GM12873 (cell line): ENCODE measurements at regions not wholly inside any gene's neighbourhood (a gene's known extent, or its start where the extent isn't known, plus 50 kb on each side); places are given as distances from the start of the nearest gene placed in this dataset.

ENCODE experiments used
- TF ChIP-seq, protein P1 (sequence below): IDR thresholded peaks from 2 replicates; pipeline ENCODE4 v1.5.1; 2012; ENCODE audit warnings: low read depth, mild to moderate bottlenecking, moderate library complexity, low read length, control low read depth; ENCODE audit not compliant: insufficient read depth; ENCODE audit errors: missing control alignments

DNA sequence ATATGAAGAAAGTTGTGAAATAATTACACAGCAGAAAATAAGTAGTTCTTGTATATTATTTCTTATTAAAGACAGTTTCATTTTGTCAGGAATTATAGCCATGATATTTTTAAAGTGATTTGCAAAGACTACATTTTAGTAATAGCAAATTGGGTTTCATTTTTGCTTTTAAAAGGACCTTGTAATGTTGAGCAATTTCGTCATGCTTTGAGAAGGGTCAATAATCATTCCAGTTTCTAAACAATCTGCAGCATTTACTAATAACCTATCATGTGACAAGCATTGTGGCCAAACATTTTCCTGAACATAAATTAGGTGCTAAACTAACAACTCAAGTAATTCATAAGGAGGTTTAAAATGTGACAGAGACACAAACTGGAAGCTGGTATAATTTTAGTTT, 214.4 kb upstream of the CBLB start:
- TF ChIP-seq, protein P1, sequence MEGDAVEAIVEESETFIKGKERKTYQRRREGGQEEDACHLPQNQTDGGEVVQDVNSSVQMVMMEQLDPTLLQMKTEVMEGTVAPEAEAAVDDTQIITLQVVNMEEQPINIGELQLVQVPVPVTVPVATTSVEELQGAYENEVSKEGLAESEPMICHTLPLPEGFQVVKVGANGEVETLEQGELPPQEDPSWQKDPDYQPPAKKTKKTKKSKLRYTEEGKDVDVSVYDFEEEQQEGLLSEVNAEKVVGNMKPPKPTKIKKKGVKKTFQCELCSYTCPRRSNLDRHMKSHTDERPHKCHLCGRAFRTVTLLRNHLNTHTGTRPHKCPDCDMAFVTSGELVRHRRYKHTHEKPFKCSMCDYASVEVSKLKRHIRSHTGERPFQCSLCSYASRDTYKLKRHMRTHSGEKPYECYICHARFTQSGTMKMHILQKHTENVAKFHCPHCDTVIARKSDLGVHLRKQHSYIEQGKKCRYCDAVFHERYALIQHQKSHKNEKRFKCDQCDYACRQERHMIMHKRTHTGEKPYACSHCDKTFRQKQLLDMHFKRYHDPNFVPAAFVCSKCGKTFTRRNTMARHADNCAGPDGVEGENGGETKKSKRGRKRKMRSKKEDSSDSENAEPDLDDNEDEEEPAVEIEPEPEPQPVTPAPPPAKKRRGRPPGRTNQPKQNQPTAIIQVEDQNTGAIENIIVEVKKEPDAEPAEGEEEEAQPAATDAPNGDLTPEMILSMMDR, result no peak

DNA sequence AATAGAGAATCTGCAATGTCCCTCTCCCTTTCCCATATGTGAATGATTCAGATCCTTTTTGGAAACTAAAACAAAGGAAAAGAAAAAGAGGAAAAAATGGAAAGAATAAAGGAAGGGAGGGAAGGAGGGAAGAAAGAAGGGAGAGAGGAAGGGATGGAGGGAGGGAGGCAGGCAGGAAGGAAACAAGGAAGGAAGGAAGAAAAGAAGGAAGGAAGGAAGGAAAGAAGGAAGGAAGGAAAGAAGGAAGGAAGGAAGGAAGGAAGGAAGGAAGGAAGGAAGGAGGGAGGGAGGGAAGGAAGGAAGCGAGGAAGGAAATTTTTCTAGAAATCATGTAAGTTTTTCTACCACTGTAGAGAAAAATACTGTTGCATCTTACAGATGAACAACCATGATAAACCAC, 215.0 kb upstream of the CBLB start:
- TF ChIP-seq, protein P1, result no peak

DNA sequence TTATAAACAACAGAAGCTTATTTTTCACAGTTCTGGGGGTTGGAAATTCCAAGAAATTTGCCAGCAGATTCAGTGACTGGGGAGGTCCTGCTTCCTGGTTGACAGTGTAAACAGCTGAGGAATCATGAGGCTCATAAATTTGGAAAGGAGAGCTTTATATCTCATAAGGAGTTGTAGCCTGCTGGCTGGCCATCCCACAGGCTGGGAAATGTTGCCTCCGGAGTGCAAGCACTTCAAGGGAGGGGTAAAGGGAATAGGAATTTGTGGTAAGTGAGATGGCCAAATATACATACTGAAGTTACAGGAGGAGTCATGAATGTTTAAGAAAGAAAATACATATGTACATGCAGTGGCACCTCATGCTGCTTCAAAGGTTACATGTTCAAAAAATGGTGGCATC, 217.2 kb upstream of the CBLB start:
- TF ChIP-seq, protein P1, result no peak

DNA sequence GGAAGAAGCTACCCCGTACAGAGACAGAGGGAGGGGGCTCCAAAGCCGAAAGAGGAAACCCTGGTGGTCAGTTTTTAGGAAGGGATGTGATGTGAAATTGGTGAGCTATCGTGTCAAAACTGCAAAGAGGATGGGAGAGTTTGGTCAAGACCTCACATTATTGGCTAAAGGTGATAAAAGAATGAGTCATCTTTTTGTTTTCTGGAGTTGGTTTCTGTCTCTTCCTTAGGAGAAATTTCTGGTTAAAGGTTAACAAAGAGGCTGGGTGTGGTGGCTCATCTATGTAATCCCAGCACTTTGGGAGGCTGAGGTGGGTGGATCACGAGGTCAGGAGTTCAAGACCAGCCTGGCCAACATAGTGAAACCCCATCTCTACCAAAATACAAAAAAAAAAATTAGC, 217.8 kb upstream of the CBLB start:
- TF ChIP-seq, protein P1, result no peak

DNA sequence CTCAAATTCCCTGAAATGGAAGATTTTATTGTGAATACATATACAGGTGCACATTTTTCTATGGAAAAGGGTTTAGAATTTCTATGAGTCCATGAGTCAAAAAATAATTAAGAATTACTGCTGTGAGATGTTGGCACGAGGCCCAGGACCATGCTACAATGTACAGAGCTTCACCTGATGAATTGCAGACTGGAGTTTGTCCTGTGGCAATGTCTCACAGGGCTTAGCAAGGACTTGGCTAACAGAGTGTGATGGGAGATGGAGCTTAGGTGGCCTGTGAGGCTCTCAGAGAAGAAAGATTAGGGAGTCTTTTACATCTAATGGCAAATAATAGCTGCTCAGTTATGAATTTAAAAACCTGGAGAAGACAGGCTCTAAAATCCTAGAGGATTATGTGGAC, 219.5 kb upstream of the CBLB start:
- TF ChIP-seq, protein P1, result no peak

DNA sequence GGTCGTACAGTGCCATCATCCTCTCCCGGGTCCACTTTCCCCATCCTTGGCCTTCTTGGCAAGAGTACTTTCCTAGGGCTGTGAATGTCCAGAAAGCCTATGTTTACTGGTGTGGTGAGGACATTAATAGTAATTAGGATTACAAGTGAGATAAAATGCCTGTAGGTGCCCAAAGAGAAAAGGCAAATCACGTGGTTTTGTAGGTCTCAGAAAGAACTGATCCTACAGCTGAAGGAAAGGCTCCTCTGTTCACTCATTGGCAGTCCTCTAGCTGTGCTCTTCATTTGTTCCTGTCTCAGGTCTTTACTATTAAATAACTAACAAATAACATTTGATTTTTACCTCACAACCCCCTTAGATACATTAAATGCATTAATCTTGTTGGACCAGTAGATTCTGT, 220.1 kb upstream of the CBLB start:
- TF ChIP-seq, protein P1, result no peak

DNA sequence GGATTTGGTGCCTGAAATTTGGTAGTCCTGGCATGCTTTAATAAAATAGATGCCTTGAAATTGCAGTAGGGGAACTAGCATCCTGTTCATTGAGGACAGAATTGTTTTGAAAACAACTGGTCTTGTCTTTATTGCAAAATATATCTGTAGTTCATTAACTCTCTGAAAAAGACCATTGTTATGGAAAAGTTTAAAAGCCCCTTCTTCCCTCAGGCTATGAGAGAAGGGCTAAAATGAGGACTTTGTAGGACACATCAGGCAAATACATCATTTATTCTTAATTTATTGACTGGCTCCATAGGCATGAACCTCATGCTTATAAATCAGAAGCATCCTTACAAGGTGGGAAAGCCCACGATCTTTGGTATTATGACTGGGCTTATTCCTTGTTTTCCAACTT, 221.0 kb upstream of the CBLB start:
- TF ChIP-seq, protein P1, result no peak
